KMS-11 (cell line): ENCODE measurements at regions not wholly inside any gene's neighbourhood (a gene's known extent, or its start where the extent isn't known, plus 50 kb on each side); places are given as distances from the start of the nearest gene placed in this dataset.

Experiments used
- H2AFZ ChIP-seq: fragments of 200-600 bp; sonication (generic); 2 replicates; pipeline ENCODE4 v1.6.1; 2016; ENCODE audit warnings: antibody characterized with exemption, mixed run types, low read depth
- H3K27ac ChIP-seq: fragments of 200-600 bp; sonication (generic); 2 replicates; pipeline ENCODE4 v1.6.1; 2016; ENCODE audit warnings: mild to moderate bottlenecking, mixed run types
- H3K27me3 ChIP-seq: fragments of 200-600 bp; sonication (generic); 2 replicates; pipeline ENCODE4 v1.6.1; 2017; ENCODE audit warnings: mild to moderate bottlenecking, low read depth, mixed run types, moderate library complexity; ENCODE audit not compliant: insufficient read depth
- H3K36me3 ChIP-seq: fragments of 200-600 bp; sonication (generic); 2 replicates; pipeline ENCODE4 v1.6.1; 2017; ENCODE audit warnings: mild to moderate bottlenecking, mixed run types; ENCODE audit not compliant: insufficient read depth
- H3K4me1 ChIP-seq: fragments of 200-600 bp; sonication (generic); 2 replicates; pipeline ENCODE4 v1.6.1; 2016; ENCODE audit warnings: mild to moderate bottlenecking, low read depth, mixed run types; ENCODE audit not compliant: poor library complexity, severe bottlenecking
- H3K4me2 ChIP-seq: fragments of 200-600 bp; sonication (generic); 2 replicates; pipeline ENCODE4 v1.7.0; 2016; ENCODE audit warnings: mild to moderate bottlenecking, mixed run types
- H3K4me3 ChIP-seq: fragments of 200-600 bp; sonication (generic); IDR thresholded peaks from 2 replicates; pipeline ENCODE4 v1.6.1; 2017; ENCODE audit warnings: low read depth, low read length, mixed read lengths; ENCODE audit not compliant: insufficient read depth
- H3K79me2 ChIP-seq: fragments of 200-600 bp; sonication (generic); 2 replicates; pipeline ENCODE4 v1.6.1; 2016; ENCODE audit warnings: low read depth, mixed run types; ENCODE audit not compliant: insufficient read depth
- H3K9ac ChIP-seq: fragments of 200-600 bp; sonication (generic); 2 replicates; pipeline ENCODE4 v1.6.1; 2016; ENCODE audit warnings: mild to moderate bottlenecking, mixed run types
- H4K20me1 ChIP-seq: fragments of 200-600 bp; sonication (generic); 2 replicates; pipeline ENCODE4 v1.6.1; 2016; ENCODE audit warnings: mild to moderate bottlenecking, mixed run types; ENCODE audit not compliant: insufficient read depth
- CTCF ChIP-seq: fragments of 200-600 bp; sonication (generic); conservative IDR thresholded peaks from 2 replicates; pipeline ENCODE4 v1.6.1; 2017; ENCODE audit warnings: low read depth, mild to moderate bottlenecking, antibody characterized with exemption, low read length, moderate library complexity, mixed read lengths

- H3K4me2 ChIP-seq: no peak overlapping the region
- no peaks in the 10 kb centered on the region for H3K36me3 ChIP-seq
- no peak overlapping the region for H3K27ac ChIP-seq
- H2AFZ ChIP-seq: no peak overlapping the region
- H3K27me3 ChIP-seq: no peaks in the 10 kb centered on the region
- TF ChIP-seq CTCF: no peak
- H3K4me3 ChIP-seq: no peak overlapping the region
- no peaks in the 10 kb centered on the region for H3K4me1 ChIP-seq
- no peak overlapping the region for H3K9ac ChIP-seq
- no peaks in the 10 kb centered on the region for H4K20me1 ChIP-seq
- no peaks in the 10 kb centered on the region for H3K79me2 ChIP-seq
These were observed 78.9 kb upstream of the UNC5C start for GRCh38 chr4:95627709-95628108.

- H3K9ac ChIP-seq: no peak overlapping the region
- no peak for TF ChIP-seq CTCF
- no peak overlapping the region for H3K27ac ChIP-seq
- no peaks in the 10 kb centered on the region for H3K36me3 ChIP-seq
- no peak overlapping the region for H2AFZ ChIP-seq
- no peaks in the 10 kb centered on the region for H3K27me3 ChIP-seq
- H4K20me1 ChIP-seq: no peaks in the 10 kb centered on the region
- H3K79me2 ChIP-seq: no peaks in the 10 kb centered on the region
- H3K4me1 ChIP-seq: no peaks in the 10 kb centered on the region
- no peak overlapping the region for H3K4me3 ChIP-seq
- H3K4me2 ChIP-seq: no peak overlapping the region
These were observed 78.3 kb upstream of the UNC5C start for GRCh38 chr4:95627024-95627605.

GRCh38 chr4:95625020-95625419 lies 76.2 kb upstream of the UNC5C start:
- no peak for TF ChIP-seq CTCF
- no peak overlapping the region for H3K4me3 ChIP-seq
- H2AFZ ChIP-seq: no peak overlapping the region
- H3K4me2 ChIP-seq: no peak overlapping the region
- H3K36me3 ChIP-seq: no peaks in the 10 kb centered on the region
- H3K9ac ChIP-seq: no peak overlapping the region
- H4K20me1 ChIP-seq: no peaks in the 10 kb centered on the region
- H3K4me1 ChIP-seq: no peaks in the 10 kb centered on the region
- no peaks in the 10 kb centered on the region for H3K27me3 ChIP-seq
- no peaks in the 10 kb centered on the region for H3K79me2 ChIP-seq
- H3K27ac ChIP-seq: no peak overlapping the region

GRCh38 chr4:95619525-95620443 lies 71.0 kb upstream of the UNC5C start:
- TF ChIP-seq CTCF: no peak
- H3K4me2 ChIP-seq: no peak overlapping the region
- no peaks in the 10 kb centered on the region for H3K79me2 ChIP-seq
- H3K27ac ChIP-seq: no peak overlapping the region
- H2AFZ ChIP-seq: no peak overlapping the region
- H3K36me3 ChIP-seq: no peaks in the 10 kb centered on the region
- H3K27me3 ChIP-seq: no peaks in the 10 kb centered on the region
- H3K4me1 ChIP-seq: no peaks in the 10 kb centered on the region
- H3K4me3 ChIP-seq: no peak overlapping the region
- H4K20me1 ChIP-seq: no peaks in the 10 kb centered on the region
- no peak overlapping the region for H3K9ac ChIP-seq
